Neural cell (in vitro differentiated cells): ENCODE measurements at regions not wholly inside any gene's neighbourhood (a gene's known extent, or its start where the extent isn't known, plus 50 kb on each side); places are given as distances from the start of the nearest gene placed in this dataset.

Source experiments
- H2AFZ ChIP-seq: fragments of 200-600, 300-800 bp; sonication (generic), shearing (Covaris generic); 2 replicates; pipeline ENCODE4 v1.6.0; 2014; ENCODE audit warnings: low read depth, mild to moderate bottlenecking, antibody characterized with exemption, low read length, moderate library complexity
- H3F3A ChIP-seq: fragments of 200-600 bp; shearing (Covaris generic); 2 replicates; pipeline ENCODE4 v1.6.1; 2016; ENCODE audit warnings: mild to moderate bottlenecking, moderate library complexity, mixed read lengths, antibody characterized with exemption, low read length; ENCODE audit not compliant: insufficient read depth, poor library complexity, severe bottlenecking
- H3K27ac ChIP-seq: fragments of 200-600, 300-800 bp; sonication (generic), shearing (Covaris generic); 2 replicates; pipeline ENCODE4 v1.5.1; 2014; ENCODE audit warnings: mild to moderate bottlenecking, low read length, moderate library complexity
- H3K27me3 ChIP-seq: fragments of 300-800, 200-600 bp; sonication (generic), shearing (Covaris generic); 2 replicates; pipeline ENCODE4 v1.6.0; 2014; ENCODE audit warnings: mild to moderate bottlenecking, low read depth, low read length, moderate library complexity; ENCODE audit not compliant: insufficient read depth
- H3K36me3 ChIP-seq: fragments of 300-800, 200-600 bp; sonication (generic), shearing (Covaris generic); 2 replicates; pipeline ENCODE4 v1.5.1; 2014; ENCODE audit warnings: mild to moderate bottlenecking, antibody characterized with exemption, low read length, moderate library complexity; ENCODE audit not compliant: insufficient read depth
- H3K4me2 ChIP-seq: fragments of 300-800, 200-600 bp; sonication (generic), shearing (Covaris generic); 2 replicates; pipeline ENCODE4 v1.6.0; 2014; ENCODE audit warnings: mild to moderate bottlenecking, low read length
- H3K4me3 ChIP-seq: fragments of 300-800, 200-600 bp; sonication (generic), shearing (Covaris generic); 2 replicates; pipeline ENCODE4 v1.5.1; 2014; ENCODE audit warnings: mild to moderate bottlenecking, low read length, moderate library complexity
- H3K79me2 ChIP-seq: fragments of 200-600 bp; shearing (Covaris generic); replicated peaks from 2 replicates; pipeline ENCODE4 v1.6.0; 2014; ENCODE audit warnings: mild to moderate bottlenecking, low read length, moderate library complexity; ENCODE audit not compliant: insufficient read depth
- H3K9ac ChIP-seq: fragments of 300-800, 200-600 bp; sonication (generic), shearing (Covaris generic); 2 replicates; pipeline ENCODE4 v1.6.1; 2016; ENCODE audit warnings: mild to moderate bottlenecking, low read length, mixed read lengths
- H3K9me2 ChIP-seq: fragments of 200-600 bp; shearing (Covaris generic); 2 replicates; pipeline ENCODE4 v1.6.1; 2016; ENCODE audit warnings: mild to moderate bottlenecking, low read length, mixed read lengths; ENCODE audit not compliant: insufficient read depth
- H3K9me3 ChIP-seq: fragments of 200-600, 300-800 bp; sonication (generic), shearing (Covaris generic); 2 replicates; pipeline ENCODE4 v1.6.1; 2016; ENCODE audit warnings: mild to moderate bottlenecking, mixed run types, low read length, moderate library complexity, mixed read lengths
- H4K20me1 ChIP-seq: fragments of 200-600 bp; shearing (Covaris generic); 2 replicates; pipeline ENCODE4 v1.6.1; 2016; ENCODE audit warnings: mild to moderate bottlenecking, mixed run types; ENCODE audit not compliant: insufficient read depth
- EP300 ChIP-seq: fragments of 450-650 bp; conservative IDR thresholded peaks from 2 replicates; pipeline ENCODE4 v1.6.1; 2014; ENCODE audit warnings: antibody characterized with exemption, mild to moderate bottlenecking, moderate library complexity; ENCODE audit not compliant: poor library complexity, severe bottlenecking
- EZH2 ChIP-seq: fragments of 200-600, 300-800 bp; shearing (Covaris generic), sonication (generic); IDR thresholded peaks from 2 replicates; pipeline ENCODE4 v1.6.1; 2014; ENCODE audit warnings: antibody characterized with exemption, low read length, borderline replicate concordance, mild to moderate bottlenecking; ENCODE audit not compliant: insufficient read depth, poor library complexity, severe bottlenecking
- MXI1 ChIP-seq: fragments of 450-650 bp; conservative IDR thresholded peaks from 2 replicates; pipeline ENCODE4 v1.6.1; 2014; ENCODE audit warnings: antibody characterized with exemption, mild to moderate bottlenecking; ENCODE audit not compliant: poor library complexity, severe bottlenecking
- POLR2AphosphoS5 ChIP-seq: IDR thresholded peaks from 2 replicates; pipeline ENCODE4 v1.6.1; 2012
- RAD21 ChIP-seq: fragments of 450-650 bp; conservative IDR thresholded peaks from 2 replicates; pipeline ENCODE4 v1.6.1; 2014; ENCODE audit warnings: antibody characterized with exemption, mild to moderate bottlenecking, moderate library complexity
- SMC3 ChIP-seq: fragments of 450-650 bp; conservative IDR thresholded peaks from 2 replicates; pipeline ENCODE4 v1.6.1; 2014; ENCODE audit warnings: antibody characterized with exemption, mild to moderate bottlenecking, moderate library complexity; ENCODE audit not compliant: poor library complexity
- TAF1 ChIP-seq: IDR thresholded peaks from 2 replicates; pipeline ENCODE4 v1.6.1; 2012; ENCODE audit warnings: low read depth
- TF ChIP-seq, protein P1 (sequence below): fragments of 450-650 bp; IDR thresholded peaks from 2 replicates; pipeline ENCODE4 v1.5.1; 2014; ENCODE audit warnings: antibody characterized with exemption, mild to moderate bottlenecking, moderate library complexity; ENCODE audit not compliant: poor library complexity, severe bottlenecking
- TF ChIP-seq, protein P2 (sequence below): IDR thresholded peaks from 2 replicates; pipeline ENCODE4 v1.6.1; 2012; ENCODE audit warnings: borderline replicate concordance

DNA sequence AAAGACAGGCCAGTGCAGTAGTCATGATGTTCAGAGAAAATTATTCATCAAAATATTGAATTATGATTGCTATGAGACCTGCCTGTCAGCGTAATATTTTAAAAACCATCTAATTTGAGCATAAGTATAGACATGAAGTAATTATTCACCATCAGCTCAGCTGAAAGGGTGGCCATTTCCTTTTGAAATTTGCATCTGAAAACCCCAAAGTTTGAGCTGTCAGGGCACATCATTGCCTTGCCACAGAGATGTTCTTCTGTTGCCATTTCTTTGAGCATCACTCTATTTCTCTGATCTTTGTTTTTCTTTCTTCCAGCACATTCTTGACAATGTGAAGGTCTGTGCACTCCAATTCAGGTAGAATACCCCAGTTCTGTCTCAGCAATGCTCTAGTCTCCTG is 147.5 kb upstream of the RHOBTB1 start:
- Histone ChIP-seq H3K79me2 (no peaks in the 10 kb centered on the region), H3K27me3 (no peaks in the 10 kb centered on the region), H3K27ac (no peak overlapping the region), H3F3A (no peaks in the 10 kb centered on the region), H3K9ac (no peak overlapping the region), H3K4me2 (no peak overlapping the region), H2AFZ (no peak overlapping the region), H3K36me3 (no peaks in the 10 kb centered on the region), H3K4me3 (no peak overlapping the region), H4K20me1 (no peaks in the 10 kb centered on the region), H3K9me2 (no peaks in the 10 kb centered on the region), H3K9me3 (no peaks in the 10 kb centered on the region)
- TF ChIP-seq POLR2AphosphoS5: no peak
- TF ChIP-seq EP300: no peak
- TF ChIP-seq TAF1: no peak
- TF ChIP-seq SMC3: no peak
- TF ChIP-seq, protein P1, sequence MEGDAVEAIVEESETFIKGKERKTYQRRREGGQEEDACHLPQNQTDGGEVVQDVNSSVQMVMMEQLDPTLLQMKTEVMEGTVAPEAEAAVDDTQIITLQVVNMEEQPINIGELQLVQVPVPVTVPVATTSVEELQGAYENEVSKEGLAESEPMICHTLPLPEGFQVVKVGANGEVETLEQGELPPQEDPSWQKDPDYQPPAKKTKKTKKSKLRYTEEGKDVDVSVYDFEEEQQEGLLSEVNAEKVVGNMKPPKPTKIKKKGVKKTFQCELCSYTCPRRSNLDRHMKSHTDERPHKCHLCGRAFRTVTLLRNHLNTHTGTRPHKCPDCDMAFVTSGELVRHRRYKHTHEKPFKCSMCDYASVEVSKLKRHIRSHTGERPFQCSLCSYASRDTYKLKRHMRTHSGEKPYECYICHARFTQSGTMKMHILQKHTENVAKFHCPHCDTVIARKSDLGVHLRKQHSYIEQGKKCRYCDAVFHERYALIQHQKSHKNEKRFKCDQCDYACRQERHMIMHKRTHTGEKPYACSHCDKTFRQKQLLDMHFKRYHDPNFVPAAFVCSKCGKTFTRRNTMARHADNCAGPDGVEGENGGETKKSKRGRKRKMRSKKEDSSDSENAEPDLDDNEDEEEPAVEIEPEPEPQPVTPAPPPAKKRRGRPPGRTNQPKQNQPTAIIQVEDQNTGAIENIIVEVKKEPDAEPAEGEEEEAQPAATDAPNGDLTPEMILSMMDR: no peak
- no peak for TF ChIP-seq MXI1

DNA sequence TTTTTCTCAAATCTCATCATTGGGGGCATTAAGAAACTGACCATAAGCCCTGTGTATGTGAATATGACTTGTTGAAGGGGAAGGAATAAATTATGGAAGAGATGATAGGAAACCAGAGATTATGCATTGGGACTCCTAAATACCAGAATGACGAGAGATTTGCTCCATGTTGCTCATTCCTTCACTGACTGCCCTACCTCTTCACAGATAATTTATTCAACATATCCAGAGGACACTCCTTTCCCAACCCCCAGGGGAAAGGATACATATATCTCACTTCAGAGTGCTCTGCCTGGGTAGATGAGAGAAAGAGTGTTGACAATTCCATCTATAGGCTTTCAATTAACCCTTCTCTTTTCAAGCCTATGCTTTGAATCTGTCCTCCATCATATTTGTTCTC is 145.3 kb upstream of the RHOBTB1 start:
- no peak overlapping the region for H3K9ac ChIP-seq
- no peaks in the 10 kb centered on the region for H4K20me1 ChIP-seq
- H3K79me2 ChIP-seq: no peaks in the 10 kb centered on the region
- no peaks in the 10 kb centered on the region for H3K9me2 ChIP-seq
- no peak overlapping the region for H3K4me3 ChIP-seq
- TF ChIP-seq, protein P2, sequence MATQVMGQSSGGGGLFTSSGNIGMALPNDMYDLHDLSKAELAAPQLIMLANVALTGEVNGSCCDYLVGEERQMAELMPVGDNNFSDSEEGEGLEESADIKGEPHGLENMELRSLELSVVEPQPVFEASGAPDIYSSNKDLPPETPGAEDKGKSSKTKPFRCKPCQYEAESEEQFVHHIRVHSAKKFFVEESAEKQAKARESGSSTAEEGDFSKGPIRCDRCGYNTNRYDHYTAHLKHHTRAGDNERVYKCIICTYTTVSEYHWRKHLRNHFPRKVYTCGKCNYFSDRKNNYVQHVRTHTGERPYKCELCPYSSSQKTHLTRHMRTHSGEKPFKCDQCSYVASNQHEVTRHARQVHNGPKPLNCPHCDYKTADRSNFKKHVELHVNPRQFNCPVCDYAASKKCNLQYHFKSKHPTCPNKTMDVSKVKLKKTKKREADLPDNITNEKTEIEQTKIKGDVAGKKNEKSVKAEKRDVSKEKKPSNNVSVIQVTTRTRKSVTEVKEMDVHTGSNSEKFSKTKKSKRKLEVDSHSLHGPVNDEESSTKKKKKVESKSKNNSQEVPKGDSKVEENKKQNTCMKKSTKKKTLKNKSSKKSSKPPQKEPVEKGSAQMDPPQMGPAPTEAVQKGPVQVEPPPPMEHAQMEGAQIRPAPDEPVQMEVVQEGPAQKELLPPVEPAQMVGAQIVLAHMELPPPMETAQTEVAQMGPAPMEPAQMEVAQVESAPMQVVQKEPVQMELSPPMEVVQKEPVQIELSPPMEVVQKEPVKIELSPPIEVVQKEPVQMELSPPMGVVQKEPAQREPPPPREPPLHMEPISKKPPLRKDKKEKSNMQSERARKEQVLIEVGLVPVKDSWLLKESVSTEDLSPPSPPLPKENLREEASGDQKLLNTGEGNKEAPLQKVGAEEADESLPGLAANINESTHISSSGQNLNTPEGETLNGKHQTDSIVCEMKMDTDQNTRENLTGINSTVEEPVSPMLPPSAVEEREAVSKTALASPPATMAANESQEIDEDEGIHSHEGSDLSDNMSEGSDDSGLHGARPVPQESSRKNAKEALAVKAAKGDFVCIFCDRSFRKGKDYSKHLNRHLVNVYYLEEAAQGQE: no peak
- TF ChIP-seq, protein P1: no peak
- TF ChIP-seq MXI1: no peak
- no peak for TF ChIP-seq EP300
- TF ChIP-seq EZH2: no peak
- no peak for TF ChIP-seq SMC3
- no peak for TF ChIP-seq TAF1
- no peak for TF ChIP-seq POLR2AphosphoS5
- TF ChIP-seq RAD21: no peak
- no peaks in the 10 kb centered on the region for H3F3A ChIP-seq
- no peak overlapping the region for H3K27ac ChIP-seq
- no peak overlapping the region for H2AFZ ChIP-seq
- no peaks in the 10 kb centered on the region for H3K27me3 ChIP-seq
- no peaks in the 10 kb centered on the region for H3K9me3 ChIP-seq
- H3K36me3 ChIP-seq: no peaks in the 10 kb centered on the region
- H3K4me2 ChIP-seq: no peak overlapping the region
